Stromal cell of bone marrow (primary cell): ENCODE measurements at regions not wholly inside any gene's neighbourhood (a gene's known extent, or its start where the extent isn't known, plus 50 kb on each side); places are given as distances from the start of the nearest gene placed in this dataset.
"Not testable (repeated sequence)": the region's sequence is repeated elsewhere in the genome, so short reads cannot be mapped to it uniquely, and the experiment has no call there.

ENCODE experiments used
- DNase-seq: peaks from one replicate; pipeline ENCODE4 v3.0.0-alpha.2; 2012; ENCODE audit warnings: low read depth

GRCh38 chr9:21597284-21597683 lies 115.2 kb upstream of the IFNE start:
- DNase-seq = no peak

GRCh38 chr9:21598749-21599148 lies 116.6 kb upstream of the IFNE start:
- DNase-seq = no peak

GRCh38 chr9:21605489-21605931 lies 123.4 kb upstream of the IFNE start:
- DNase-seq = peak; percentile 87

GRCh38 chr9:21607576-21607975 lies 125.5 kb upstream of the IFNE start:
- no peak for DNase-seq

GRCh38 chr9:21608200-21608599 lies 126.1 kb upstream of the IFNE start:
- no peak for DNase-seq

- DNase-seq = no peak
Observed at GRCh38 chr9:21609506-21609905, 127.4 kb upstream of the IFNE start.

- DNase-seq = no peak
Observed at GRCh38 chr9:21611891-21612290, 129.8 kb upstream of the IFNE start.

- DNase-seq = no peak
Observed at GRCh38 chr9:21615018-21615417, 132.9 kb upstream of the IFNE start.

- no peak for DNase-seq
Observed at GRCh38 chr9:21615446-21615845, 133.3 kb upstream of the IFNE start.

- DNase-seq = peak; percentile 80
Observed at GRCh38 chr9:21616082-21616778, 134.1 kb upstream of the IFNE start.

- no peak for DNase-seq
Observed at GRCh38 chr9:21624675-21625644, 142.8 kb upstream of the IFNE start.

- DNase-seq = no peak
Observed at GRCh38 chr9:21626493-21626892, 144.4 kb upstream of the IFNE start.

GRCh38 chr9:21628954-21629353 lies 146.8 kb upstream of the IFNE start:
- not testable (repeated sequence) for DNase-seq

GRCh38 chr9:21634951-21635350 lies 152.8 kb upstream of the IFNE start:
- DNase-seq = no peak

GRCh38 chr9:21638104-21638503 lies 156.0 kb upstream of the IFNE start:
- DNase-seq = no peak

- DNase-seq = no peak
Observed at GRCh38 chr9:21653091-21653490, 149.3 kb upstream of the MTAP start.

- no peak for DNase-seq
Observed at GRCh38 chr9:21653589-21653988, 148.8 kb upstream of the MTAP start.

- DNase-seq = peak; percentile 93
Observed at GRCh38 chr9:21656776-21657674, 145.4 kb upstream of the MTAP start.

GRCh38 chr9:21657966-21658667 lies 144.3 kb upstream of the MTAP start:
- DNase-seq = no peak

- DNase-seq = no peak
Observed at GRCh38 chr9:21660976-21661375, 141.5 kb upstream of the MTAP start.

- DNase-seq = peak; percentile 51
Observed at GRCh38 chr9:21661626-21662025, 140.8 kb upstream of the MTAP start.
